IMR-90 (cell line): ENCODE measurements at regions not wholly inside any gene's neighbourhood (a gene's known extent, or its start where the extent isn't known, plus 50 kb on each side); places are given as distances from the start of the nearest gene placed in this dataset.

Source experiments
- ATAC-seq: fragments of 200-7000 bp; cut with Tn5 transposase; 2 replicates; pipeline ENCODE4 v1.9.1; 2020; ENCODE audit warnings: low read depth, mild to moderate bottlenecking, moderate library complexity
- BruUV-seq: library from RNA; stranded (reverse); fragments of 400-500 nt; replicated peaks from 2 replicates; lab custom pipeline; 2021; lab: Mats Ljungman, UMichigan
- CTCF ChIA-PET: fragments of 300-600 bp; formaldehyde crosslinking; extraction: SDS; loops from one replicate; lab custom pipeline; 2021; ENCODE audit warnings: antibody characterized with exemption; lab: Yijun Ruan, JAX
- POLR2A ChIA-PET: fragments of 300-600 bp; sonication (Branson Sonifier 250); formaldehyde crosslinking; loops from one replicate; lab custom pipeline; 2022; ENCODE audit warnings: antibody characterized with exemption; ENCODE audit not compliant: unreplicated experiment; lab: Charles Lee
- DNase-seq: peaks from one replicate; pipeline ENCODE4 v3.0.0; 2013
- H2AFZ ChIP-seq: replicated peaks from 2 replicates; pipeline ENCODE3; 2013; ENCODE audit warnings: low read length, mild to moderate bottlenecking; ENCODE audit not compliant: poor library complexity
- H2AK5ac ChIP-seq: 2 replicates; pipeline ENCODE4 v1.6.1; 2013; ENCODE audit warnings: low read depth, low read length, inconsistent platforms
- H2AK9ac ChIP-seq: replicated peaks from 2 replicates; pipeline ENCODE3; 2013; ENCODE audit warnings: mild to moderate bottlenecking, low read depth, low read length, moderate library complexity; ENCODE audit not compliant: poor library complexity
- H2BK120ac ChIP-seq: 2 replicates; pipeline ENCODE4 v1.6.1; 2013; ENCODE audit warnings: low read depth, low read length, inconsistent platforms
- H2BK15ac ChIP-seq: 3 replicates; pipeline ENCODE4 v1.6.1; 2013; ENCODE audit warnings: low read depth, low read length, inconsistent platforms
- H2BK20ac ChIP-seq: 2 replicates; pipeline ENCODE4 v1.6.1; 2013; ENCODE audit warnings: low read depth, mild to moderate bottlenecking, inconsistent platforms, low read length, moderate library complexity
- H2BK5ac ChIP-seq: 2 replicates; pipeline ENCODE4 v1.6.1; 2013; ENCODE audit warnings: mild to moderate bottlenecking, low read depth, low read length, inconsistent platforms; ENCODE audit not compliant: poor library complexity, severe bottlenecking
- H3K14ac ChIP-seq: replicated peaks from 2 replicates; pipeline ENCODE4 v1.6.1; 2013; ENCODE audit warnings: low read depth, low read length, inconsistent platforms
- H3K18ac ChIP-seq: 2 replicates; pipeline ENCODE4 v1.6.1; 2013; ENCODE audit warnings: low read depth, low read length, control low read depth
- H3K23ac ChIP-seq: 2 replicates; pipeline ENCODE4 v1.6.1; 2013; ENCODE audit warnings: low read depth, low read length, inconsistent platforms
- H3K27ac ChIP-seq: 2 replicates; pipeline ENCODE4 v1.5.1; 2013; ENCODE audit warnings: mild to moderate bottlenecking, control low read depth, low read length; ENCODE audit not compliant: insufficient read depth
- H3K27me3 ChIP-seq: 2 replicates; pipeline ENCODE4 v1.6.1; 2013; ENCODE audit warnings: low read length; ENCODE audit not compliant: control insufficient read depth, insufficient read depth
- H3K36me3 ChIP-seq: 2 replicates; pipeline ENCODE4 v1.6.1; 2013; ENCODE audit warnings: low read length, mixed read lengths; ENCODE audit not compliant: control insufficient read depth, insufficient read depth
- H3K4ac ChIP-seq: 2 replicates; pipeline ENCODE4 v1.6.1; 2013; ENCODE audit warnings: low read depth, low read length, inconsistent platforms
- H3K4me1 ChIP-seq: 2 replicates; pipeline ENCODE4 v1.6.1; 2013; ENCODE audit warnings: low read length, mixed read lengths; ENCODE audit not compliant: control insufficient read depth, insufficient read depth
- H3K4me2 ChIP-seq: 2 replicates; pipeline ENCODE4 v1.6.1; 2013; ENCODE audit warnings: low read depth, mild to moderate bottlenecking, control low read depth, low read length, moderate library complexity
- H3K4me3 ChIP-seq: 2 replicates; pipeline ENCODE4 v1.5.1; 2013; ENCODE audit warnings: low read depth, mild to moderate bottlenecking, control low read depth, low read length, moderate library complexity; ENCODE audit not compliant: insufficient read depth
- H3K56ac ChIP-seq: 2 replicates; pipeline ENCODE4 v1.6.1; 2013; ENCODE audit warnings: low read length, inconsistent platforms; ENCODE audit not compliant: insufficient read depth; ENCODE audit errors: extremely low read depth
- H3K79me1 ChIP-seq, 2 experiments: 2 replicates each; pipeline ENCODE4 v1.6.1; 2013; ENCODE audit warnings: low read length in 2 of 2, inconsistent platforms in 1 of 2, low read depth in 1 of 2
- H3K9ac ChIP-seq: 2 replicates; pipeline ENCODE4 v1.6.1; 2013; ENCODE audit warnings: low read depth, low read length, control low read depth
- H3K9me1 ChIP-seq: 2 replicates; pipeline ENCODE4 v1.6.1; 2013; ENCODE audit warnings: low read length, inconsistent platforms; ENCODE audit not compliant: insufficient read depth
- H3K9me3 ChIP-seq: 2 replicates; pipeline ENCODE4 v1.6.1; 2013; ENCODE audit warnings: low read length; ENCODE audit not compliant: control insufficient read depth, insufficient read depth
- H4K20me1 ChIP-seq: 2 replicates; pipeline ENCODE4 v1.6.1; 2013; ENCODE audit warnings: low read length, inconsistent platforms; ENCODE audit not compliant: insufficient read depth
- H4K5ac ChIP-seq: 2 replicates; pipeline ENCODE4 v1.6.1; 2013; ENCODE audit warnings: mild to moderate bottlenecking, low read depth, low read length, control low read depth
- H4K8ac ChIP-seq, 2 experiments: 2 replicates each; pipeline ENCODE4 v1.6.1; 2013; ENCODE audit warnings: low read depth in 2 of 2, low read length in 2 of 2, control low read depth in 1 of 2, inconsistent platforms in 1 of 2
- H4K91ac ChIP-seq: 2 replicates; pipeline ENCODE4 v1.6.1; 2013; ENCODE audit warnings: low read depth, low read length, inconsistent platforms; ENCODE audit not compliant: insufficient read depth
- BHLHE40 ChIP-seq: fragments of 150-350 bp; IDR thresholded peaks from 2 replicates; pipeline ENCODE4 v1.6.1; 2016; ENCODE audit warnings: mild to moderate bottlenecking, low read depth, low read length
- CEBPB ChIP-seq: IDR thresholded peaks from 2 replicates; pipeline ENCODE4 v1.6.1; 2012; ENCODE audit warnings: low read depth, low read length, improper control_type of control experiment
- CTCF ChIP-seq: conservative IDR thresholded peaks from 2 replicates; pipeline ENCODE4 v1.5.1; 2012; ENCODE audit warnings: mild to moderate bottlenecking, low read depth, low read length, improper control_type of control experiment
- ELK1 ChIP-seq: fragments of 150-350 bp; IDR thresholded peaks from 2 replicates; pipeline ENCODE4 v1.6.1; 2016; ENCODE audit warnings: low read depth, mild to moderate bottlenecking, low read length, moderate library complexity, borderline replicate concordance
- FOS ChIP-seq: fragments of 150-350 bp; IDR thresholded peaks from 2 replicates; pipeline ENCODE4 v1.6.1; 2016; ENCODE audit warnings: low read depth, low read length
- MAFK ChIP-seq: IDR thresholded peaks from 2 replicates; pipeline ENCODE4 v1.6.1; 2012; ENCODE audit warnings: low read depth, low read length, improper control_type of control experiment
- MAZ ChIP-seq: IDR thresholded peaks from 2 replicates; pipeline ENCODE4 v1.6.1; 2012; ENCODE audit warnings: low read depth, mild to moderate bottlenecking, low read length, improper control_type of control experiment, moderate library complexity, borderline replicate concordance
- MXI1 ChIP-seq: IDR thresholded peaks from 2 replicates; pipeline ENCODE4 v1.6.1; 2012; ENCODE audit warnings: low read depth, mild to moderate bottlenecking, low read length, moderate library complexity, borderline replicate concordance
- POLR2A ChIP-seq: IDR thresholded peaks from 2 replicates; pipeline ENCODE4 v1.6.1; 2012; ENCODE audit warnings: mild to moderate bottlenecking, low read depth, low read length
- RAD21 ChIP-seq: IDR thresholded peaks from 2 replicates; pipeline ENCODE4 v1.6.1; 2012; ENCODE audit warnings: low read length, improper control_type of control experiment
- RCOR1 ChIP-seq: IDR thresholded peaks from 2 replicates; pipeline ENCODE4 v1.6.1; 2012; ENCODE audit warnings: mild to moderate bottlenecking, low read length, improper control_type of control experiment; ENCODE audit not compliant: insufficient replicate concordance
- RFX5 ChIP-seq: IDR thresholded peaks from 2 replicates; pipeline ENCODE4 v1.8.0; 2012; ENCODE audit warnings: low read depth, mild to moderate bottlenecking, low read length, moderate library complexity
- SMC3 ChIP-seq: fragments of 150-350 bp; IDR thresholded peaks from 2 replicates; pipeline ENCODE4 v1.6.1; 2016; ENCODE audit warnings: low read depth, mild to moderate bottlenecking, antibody characterized with exemption, low read length, moderate library complexity
- WGBS, 2 experiments: methylation state at CpG; one replicate each; pipeline versions ENCODE4 v1.1.5 to v1.1.7; 2013; ENCODE audit warnings: missing lambda C conversion rate in 2 of 2; ENCODE audit not compliant: insufficient read length in 1 of 2; ENCODE audit errors: extremely low coverage in 2 of 2; 5-methylcytosine and 5-hydroxymethylcytosine counted together
- dilution Hi-C: fragments of 300-500 bp; cut with HindIII; formaldehyde crosslinking; loops from one replicate; pipeline ENCODE4 v1.14.3; 2018; ENCODE audit warnings: low sequenced_read_pairs; ENCODE audit not compliant: unreplicated experiment
- in situ Hi-C: fragments of 300-500 bp; cut with MboI; formaldehyde crosslinking; loops from 3 replicates; pipeline ENCODE4 v1.14.3; 2019; ENCODE audit warnings: low sequenced_read_pairs, inconsistent platforms, mixed read lengths
- intact Hi-C: fragments of 100-400 bp; cut with micrococcal nuclease; formaldehyde crosslinking; loops from 2 replicates; pipeline ENCODE4 v1.10.0; 2022

- no peak for TF ChIP-seq ELK1
- TF ChIP-seq MAFK, result no peak
- no peak for TF ChIP-seq POLR2A
- no peak for TF ChIP-seq CEBPB
- TF ChIP-seq RFX5, result no peak
- no peak for TF ChIP-seq MAZ
- no peak for TF ChIP-seq FOS
- no peak for TF ChIP-seq CTCF
- TF ChIP-seq RAD21, result no peak
- no peak for TF ChIP-seq MXI1
- no peak for TF ChIP-seq BHLHE40
- TF ChIP-seq RCOR1, result no peak
- no peak for TF ChIP-seq SMC3
- no CpG with 5 or more reads among the region's 1 CpG for WGBS, 2 experiments
- Histone ChIP-seq H3K79me1 (no peaks in the 10 kb centered on the region), H3K9me1 (no peaks in the 10 kb centered on the region), H4K91ac (no peak overlapping the region), H4K5ac (no peak overlapping the region), H3K9me3 (no peaks in the 10 kb centered on the region), H3K4me1 (no peaks in the 10 kb centered on the region), H2BK20ac (no peak overlapping the region), H2AFZ (no peak overlapping the region), H3K27me3 (no peaks in the 10 kb centered on the region), H3K4me2 (no peak overlapping the region), H3K56ac (no peak overlapping the region), H2BK5ac (no peak overlapping the region), H3K4ac (no peak overlapping the region), H2AK5ac (no peak overlapping the region), H3K23ac (no peak overlapping the region), H2BK120ac (no peak overlapping the region), H3K4me3 (no peak overlapping the region), H3K27ac (no peak overlapping the region), H4K8ac (no peak overlapping the region), H3K18ac (no peak overlapping the region), H2AK9ac (no peak overlapping the region), H3K9ac (no peak overlapping the region), H2BK15ac (no peak overlapping the region), H4K20me1 (no peaks in the 10 kb centered on the region), H3K36me3 (no peaks in the 10 kb centered on the region), H3K14ac (no peak overlapping the region)
- intact Hi-C loops, result no loop called here
- BruUV-seq, result no TSS peak
- in situ Hi-C loops, result no loop called here
- CTCF ChIA-PET, result no interaction called here
- no peak for DNase-seq
- POLR2A ChIA-PET, result no interaction called here
- dilution Hi-C loops, result no loop called here
- ATAC-seq, result no peak
These were observed 307.2 kb downstream of the FRK start for GRCh38 chr6:115753446-115753845.
